Mammary epithelial cell (primary cell): ENCODE measurements at regions not wholly inside any gene's neighbourhood (a gene's known extent, or its start where the extent isn't known, plus 50 kb on each side); places are given as distances from the start of the nearest gene placed in this dataset.

Experiments
- EZH2 ChIP-seq: IDR thresholded peaks from 2 replicates; pipeline ENCODE4 v1.6.1; 2012; ENCODE audit warnings: low read length, inconsistent platforms, borderline replicate concordance
- TF ChIP-seq, protein P1 (sequence below), 2 donors: IDR thresholded peaks in 1 of 2; conservative IDR thresholded peaks in 1 of 2; 2 replicates each; pipeline ENCODE4 v1.5.1; 2011 to 2012; ENCODE audit warnings: inconsistent platforms in 2 of 2, low read length in 2 of 2, mild to moderate bottlenecking in 2 of 2, control low read depth in 1 of 2, low read depth in 1 of 2; ENCODE audit not compliant: insufficient read depth in 1 of 2; ENCODE audit errors: extremely low read depth in 1 of 2

DNA sequence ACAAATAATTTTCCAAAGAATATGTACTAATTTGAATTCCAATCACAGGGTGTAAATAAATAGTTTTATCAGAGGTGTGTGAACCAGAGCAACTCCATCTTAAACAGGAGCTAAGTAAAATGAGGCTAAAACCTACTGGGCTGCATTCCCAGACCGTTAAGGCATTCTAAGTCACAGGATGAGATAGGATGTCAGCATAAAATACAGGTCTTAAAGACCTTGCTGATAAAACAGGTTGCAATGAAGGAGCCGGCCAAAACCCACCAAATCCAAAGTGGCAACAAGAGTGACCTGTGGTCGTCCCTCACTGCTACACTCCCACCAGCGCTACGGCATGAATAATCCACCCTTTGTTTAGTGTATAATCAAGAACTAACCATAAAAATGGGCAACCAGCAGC lies 291.7 kb upstream of the SEMA3D start:
- TF ChIP-seq, protein P1, sequence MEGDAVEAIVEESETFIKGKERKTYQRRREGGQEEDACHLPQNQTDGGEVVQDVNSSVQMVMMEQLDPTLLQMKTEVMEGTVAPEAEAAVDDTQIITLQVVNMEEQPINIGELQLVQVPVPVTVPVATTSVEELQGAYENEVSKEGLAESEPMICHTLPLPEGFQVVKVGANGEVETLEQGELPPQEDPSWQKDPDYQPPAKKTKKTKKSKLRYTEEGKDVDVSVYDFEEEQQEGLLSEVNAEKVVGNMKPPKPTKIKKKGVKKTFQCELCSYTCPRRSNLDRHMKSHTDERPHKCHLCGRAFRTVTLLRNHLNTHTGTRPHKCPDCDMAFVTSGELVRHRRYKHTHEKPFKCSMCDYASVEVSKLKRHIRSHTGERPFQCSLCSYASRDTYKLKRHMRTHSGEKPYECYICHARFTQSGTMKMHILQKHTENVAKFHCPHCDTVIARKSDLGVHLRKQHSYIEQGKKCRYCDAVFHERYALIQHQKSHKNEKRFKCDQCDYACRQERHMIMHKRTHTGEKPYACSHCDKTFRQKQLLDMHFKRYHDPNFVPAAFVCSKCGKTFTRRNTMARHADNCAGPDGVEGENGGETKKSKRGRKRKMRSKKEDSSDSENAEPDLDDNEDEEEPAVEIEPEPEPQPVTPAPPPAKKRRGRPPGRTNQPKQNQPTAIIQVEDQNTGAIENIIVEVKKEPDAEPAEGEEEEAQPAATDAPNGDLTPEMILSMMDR (conservative IDR thresholded peaks at IDR 0.05 in 1 of 2, IDR thresholded peaks at IDR 0.05 in 1 of 2; ENCODE audit: extremely low read depth in 1 of 2, insufficient read depth in 1 of 2, low read depth in 1 of 2, low read length in 2 of 2): no peak
- no peak for TF ChIP-seq EZH2
